Effector memory CD4-positive, alpha-beta T cell (primary cell): ENCODE measurements at regions not wholly inside any gene's neighbourhood (a gene's known extent, or its start where the extent isn't known, plus 50 kb on each side); places are given as distances from the start of the nearest gene placed in this dataset.

Source experiments
- DNase-seq, 3 donors: peaks; one replicate each; pipeline ENCODE4 v3.0.0-alpha.2; 2020
- H3K27ac ChIP-seq: 2 replicates; pipeline ENCODE4 v1.7.0; 2013; ENCODE audit warnings: mild to moderate bottlenecking, low read length, moderate library complexity; ENCODE audit not compliant: insufficient read depth, poor library complexity, severe bottlenecking
- H3K27me3 ChIP-seq: replicated peaks from 2 replicates; pipeline ENCODE4 v1.7.0; 2013; ENCODE audit warnings: mild to moderate bottlenecking, low read length; ENCODE audit not compliant: insufficient read depth, control insufficient read depth, poor library complexity, severe bottlenecking
- H3K36me3 ChIP-seq: 2 replicates; pipeline ENCODE4 v1.7.0; 2013; ENCODE audit warnings: mild to moderate bottlenecking, low read length, moderate library complexity; ENCODE audit not compliant: control insufficient read depth, insufficient read depth
- H3K4me1 ChIP-seq: 2 replicates; pipeline ENCODE4 v1.7.0; 2013; ENCODE audit warnings: low read length, mild to moderate bottlenecking; ENCODE audit not compliant: control insufficient read depth, insufficient read depth, poor library complexity, severe bottlenecking
- H3K4me3 ChIP-seq: 2 replicates; pipeline ENCODE4 v1.7.0; 2013; ENCODE audit warnings: low read length, low read depth, mild to moderate bottlenecking; ENCODE audit not compliant: insufficient read depth, poor library complexity, severe bottlenecking
- H3K9me3 ChIP-seq: 2 replicates; pipeline ENCODE4 v1.7.0; 2013; ENCODE audit warnings: mild to moderate bottlenecking, low read length, moderate library complexity; ENCODE audit not compliant: control insufficient read depth

GRCh38 chr9:135252980-135253304 is 165.5 kb downstream of the OLFM1 start:
- Histone ChIP-seq H3K27ac (no peak overlapping the region), H3K27me3 (no peaks in the 10 kb centered on the region), H3K9me3 (no peaks in the 10 kb centered on the region), H3K36me3 (no peaks in the 10 kb centered on the region), H3K4me1 (no peaks in the 10 kb centered on the region), H3K4me3 (no peak overlapping the region)
- DNase-seq, result no peak

GRCh38 chr9:135253305-135254004 is 166.0 kb downstream of the OLFM1 start:
- H3K9me3 ChIP-seq, result no peaks in the 10 kb centered on the region

GRCh38 chr9:135254176-135255032 is 166.9 kb downstream of the OLFM1 start:
- Histone ChIP-seq H3K27ac (no peak overlapping the region), H3K4me3 (no peak overlapping the region), H3K36me3 (no peaks in the 10 kb centered on the region), H3K4me1 (no peaks in the 10 kb centered on the region), H3K9me3 (no peaks in the 10 kb centered on the region), H3K27me3 (no peaks in the 10 kb centered on the region)
- DNase-seq, result no peak

More at GRCh38 chr9:135253305-135254004, 166.0 kb downstream of the OLFM1 start:
- Histone ChIP-seq H3K27ac (no peak overlapping the region), H3K27me3 (no peaks in the 10 kb centered on the region), H3K4me1 (no peaks in the 10 kb centered on the region), H3K36me3 (no peaks in the 10 kb centered on the region), H3K4me3 (no peak overlapping the region)
- DNase-seq, result no peak

- H3K27me3 ChIP-seq, result no peaks in the 10 kb centered on the region
- H3K27ac ChIP-seq, result no peak overlapping the region
- DNase-seq, result no peak
- H3K9me3 ChIP-seq, result no peaks in the 10 kb centered on the region
- H3K4me3 ChIP-seq, result no peak overlapping the region
- no peaks in the 10 kb centered on the region for H3K36me3 ChIP-seq
- no peaks in the 10 kb centered on the region for H3K4me1 ChIP-seq
Observed at GRCh38 chr9:135255033-135255840, 167.8 kb downstream of the OLFM1 start.

GRCh38 chr9:135255841-135256580 is 168.5 kb downstream of the OLFM1 start:
- H3K9me3 ChIP-seq, result no peaks in the 10 kb centered on the region

GRCh38 chr9:135256581-135257354 is 169.3 kb downstream of the OLFM1 start:
- H3K27ac ChIP-seq, result no peak overlapping the region
- no peaks in the 10 kb centered on the region for H3K27me3 ChIP-seq
- no peak overlapping the region for H3K4me3 ChIP-seq
- no peak for DNase-seq
- H3K36me3 ChIP-seq, result no peaks in the 10 kb centered on the region
- H3K9me3 ChIP-seq, result no peaks in the 10 kb centered on the region
- H3K4me1 ChIP-seq, result no peaks in the 10 kb centered on the region

More at GRCh38 chr9:135255841-135256580, 168.5 kb downstream of the OLFM1 start:
- H3K27ac ChIP-seq, result no peak overlapping the region
- H3K4me3 ChIP-seq, result no peak overlapping the region
- no peaks in the 10 kb centered on the region for H3K27me3 ChIP-seq
- H3K36me3 ChIP-seq, result no peaks in the 10 kb centered on the region
- no peaks in the 10 kb centered on the region for H3K4me1 ChIP-seq
- DNase-seq, result no peak

GRCh38 chr9:135258461-135258860 is 171.0 kb downstream of the OLFM1 start:
- no peak overlapping the region for H3K27ac ChIP-seq
- H3K27me3 ChIP-seq, result no peaks in the 10 kb centered on the region
- no peak overlapping the region for H3K4me3 ChIP-seq
- DNase-seq, result no peak
- H3K36me3 ChIP-seq, result no peaks in the 10 kb centered on the region
- no peaks in the 10 kb centered on the region for H3K4me1 ChIP-seq
- H3K9me3 ChIP-seq, result no peaks in the 10 kb centered on the region

- H3K27ac ChIP-seq, result no peak overlapping the region
- no peaks in the 10 kb centered on the region for H3K4me1 ChIP-seq
- H3K9me3 ChIP-seq, result no peaks in the 10 kb centered on the region
- H3K36me3 ChIP-seq, result no peaks in the 10 kb centered on the region
- no peak for DNase-seq
- no peak overlapping the region for H3K4me3 ChIP-seq
- H3K27me3 ChIP-seq, result no peaks in the 10 kb centered on the region
Observed at GRCh38 chr9:135259273-135259672, 171.8 kb downstream of the OLFM1 start.
